ENCODE measurements at regions not wholly inside any gene's neighbourhood (a gene's known extent, or its start where the extent isn't known, plus 50 kb on each side); places are given as distances from the start of the nearest gene placed in this dataset.

DNA sequence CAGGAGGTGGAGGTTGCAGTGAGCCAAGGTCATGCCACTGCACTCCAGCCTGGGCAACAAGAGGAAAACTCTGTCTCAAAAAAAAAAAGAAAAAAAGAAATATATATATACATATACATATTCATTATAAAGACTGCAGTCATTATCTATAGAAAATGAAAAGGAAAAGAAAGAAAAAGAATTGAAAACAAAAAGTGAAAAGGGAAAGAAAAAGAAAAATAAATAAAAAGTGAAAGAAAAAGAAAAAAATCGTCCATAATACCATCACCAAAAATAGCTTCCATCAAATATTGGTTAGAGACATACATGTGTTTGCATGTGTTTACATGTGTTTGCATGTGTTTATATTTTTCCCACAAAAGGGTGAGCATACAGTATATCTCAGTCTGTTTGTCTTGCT, 105.5 kb upstream of the PARD3 start:
- H3K9me3 ChIP-seq (ENCODE audit: control insufficient read depth, low read length) = no peaks in the 10 kb centered on the region
- no peaks in the 10 kb centered on the region for H3K36me3 ChIP-seq (ENCODE audit: control insufficient read depth, insufficient read depth, low read length)
- no peak overlapping the region for H3K9ac ChIP-seq
- no peaks in the 10 kb centered on the region for H3K4me1 ChIP-seq
- no peaks in the 10 kb centered on the region for H3K27me3 ChIP-seq (ENCODE audit: control insufficient read depth, insufficient read depth, low read length)
- no peak overlapping the region for H2AFZ ChIP-seq
- TF ChIP-seq, protein P1, sequence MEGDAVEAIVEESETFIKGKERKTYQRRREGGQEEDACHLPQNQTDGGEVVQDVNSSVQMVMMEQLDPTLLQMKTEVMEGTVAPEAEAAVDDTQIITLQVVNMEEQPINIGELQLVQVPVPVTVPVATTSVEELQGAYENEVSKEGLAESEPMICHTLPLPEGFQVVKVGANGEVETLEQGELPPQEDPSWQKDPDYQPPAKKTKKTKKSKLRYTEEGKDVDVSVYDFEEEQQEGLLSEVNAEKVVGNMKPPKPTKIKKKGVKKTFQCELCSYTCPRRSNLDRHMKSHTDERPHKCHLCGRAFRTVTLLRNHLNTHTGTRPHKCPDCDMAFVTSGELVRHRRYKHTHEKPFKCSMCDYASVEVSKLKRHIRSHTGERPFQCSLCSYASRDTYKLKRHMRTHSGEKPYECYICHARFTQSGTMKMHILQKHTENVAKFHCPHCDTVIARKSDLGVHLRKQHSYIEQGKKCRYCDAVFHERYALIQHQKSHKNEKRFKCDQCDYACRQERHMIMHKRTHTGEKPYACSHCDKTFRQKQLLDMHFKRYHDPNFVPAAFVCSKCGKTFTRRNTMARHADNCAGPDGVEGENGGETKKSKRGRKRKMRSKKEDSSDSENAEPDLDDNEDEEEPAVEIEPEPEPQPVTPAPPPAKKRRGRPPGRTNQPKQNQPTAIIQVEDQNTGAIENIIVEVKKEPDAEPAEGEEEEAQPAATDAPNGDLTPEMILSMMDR (IDR thresholded peaks at IDR 0.05) = no peak
- H3K79me2 ChIP-seq = no peaks in the 10 kb centered on the region
- no peak overlapping the region for H3K4me3 ChIP-seq (ENCODE audit: low read depth, low read length)
- H3K27ac ChIP-seq = no peak overlapping the region
- H3K4me2 ChIP-seq (ENCODE audit: low read length) = no peak overlapping the region

GRCh38 chr10:34918776-34919315, 103.8 kb upstream of the PARD3 start:
- no peak overlapping the region for H3K4me2 ChIP-seq (ENCODE audit: low read length)
- TF ChIP-seq, protein P1 (IDR thresholded peaks at IDR 0.05) = no peak
- H3K4me3 ChIP-seq (ENCODE audit: low read depth, low read length) = no peak overlapping the region
- H3K36me3 ChIP-seq (ENCODE audit: control insufficient read depth, insufficient read depth, low read length) = no peaks in the 10 kb centered on the region
- peak overlapping the region; percentile 45 for H2AFZ ChIP-seq
- no peak overlapping the region for H3K27ac ChIP-seq
- H3K9ac ChIP-seq = no peak overlapping the region
- H3K79me2 ChIP-seq = no peaks in the 10 kb centered on the region
- no peaks in the 10 kb centered on the region for H3K4me1 ChIP-seq
- no peaks in the 10 kb centered on the region for H3K27me3 ChIP-seq (ENCODE audit: control insufficient read depth, insufficient read depth, low read length)
- no peaks in the 10 kb centered on the region for H3K9me3 ChIP-seq (ENCODE audit: control insufficient read depth, low read length)

GRCh38 chr10:34918060-34918775, 103.1 kb upstream of the PARD3 start:
- H3K4me3 ChIP-seq (ENCODE audit: low read depth, low read length) = no peak overlapping the region
- H3K4me2 ChIP-seq (ENCODE audit: low read length) = no peak overlapping the region
- no peaks in the 10 kb centered on the region for H3K4me1 ChIP-seq
- no peaks in the 10 kb centered on the region for H3K9me3 ChIP-seq (ENCODE audit: control insufficient read depth, low read length)
- H3K79me2 ChIP-seq = no peaks in the 10 kb centered on the region
- TF ChIP-seq, protein P1 (IDR thresholded peaks at IDR 0.05) = no peak
- peak overlapping the region; percentile 45 for H2AFZ ChIP-seq
- no peaks in the 10 kb centered on the region for H3K36me3 ChIP-seq (ENCODE audit: control insufficient read depth, insufficient read depth, low read length)
- H3K9ac ChIP-seq = no peak overlapping the region
- H3K27me3 ChIP-seq (ENCODE audit: control insufficient read depth, insufficient read depth, low read length) = no peaks in the 10 kb centered on the region
- no peak overlapping the region for H3K27ac ChIP-seq

- Histone ChIP-seq H3K4me1 (no peaks in the 10 kb centered on the region), H3K9ac (no peak overlapping the region), H3K4me3 (ENCODE audit: low read depth, low read length) (no peak overlapping the region), H3K9me3 (ENCODE audit: control insufficient read depth, low read length) (no peaks in the 10 kb centered on the region), H3K79me2 (no peaks in the 10 kb centered on the region), H3K27ac (no peak overlapping the region), H2AFZ (no peak overlapping the region), H3K27me3 (ENCODE audit: control insufficient read depth, insufficient read depth, low read length) (no peaks in the 10 kb centered on the region), H3K4me2 (ENCODE audit: low read length) (no peak overlapping the region), H3K36me3 (ENCODE audit: control insufficient read depth, insufficient read depth, low read length) (no peaks in the 10 kb centered on the region)
- TF ChIP-seq, protein P1 (IDR thresholded peaks at IDR 0.05) = no peak
Measured at GRCh38 chr10:34916314-34916713, 101.2 kb upstream of the PARD3 start.

DNA sequence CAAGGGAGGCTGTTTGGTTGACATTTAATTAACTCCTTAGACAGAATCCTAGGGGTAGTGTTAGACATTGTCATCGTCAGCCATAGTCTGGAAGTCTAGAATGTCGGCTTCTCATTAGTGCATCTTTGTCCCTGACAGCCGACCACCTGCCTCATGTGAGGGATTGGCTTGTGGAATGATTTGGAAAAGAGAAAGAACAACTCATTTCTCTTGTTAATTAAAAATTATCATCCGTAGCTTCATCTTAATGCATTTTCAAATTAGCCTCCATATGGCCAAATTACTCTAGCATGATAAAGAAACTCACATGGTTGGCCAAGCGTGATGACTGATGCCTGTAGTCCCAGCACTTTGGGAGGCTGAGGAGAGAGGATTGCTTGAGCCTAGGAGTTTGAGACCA, 97.7 kb upstream of the PARD3 start:
- H3K4me2 ChIP-seq (ENCODE audit: low read length) = no peak overlapping the region
- H3K9me3 ChIP-seq (ENCODE audit: control insufficient read depth, low read length) = no peaks in the 10 kb centered on the region
- no peaks in the 10 kb centered on the region for H3K4me1 ChIP-seq
- no peak overlapping the region for H2AFZ ChIP-seq
- H3K79me2 ChIP-seq = no peaks in the 10 kb centered on the region
- H3K27ac ChIP-seq = no peak overlapping the region
- TF ChIP-seq, protein P1 (IDR thresholded peaks at IDR 0.05) = no peak
- no peaks in the 10 kb centered on the region for H3K27me3 ChIP-seq (ENCODE audit: control insufficient read depth, insufficient read depth, low read length)
- no peak overlapping the region for H3K4me3 ChIP-seq (ENCODE audit: low read depth, low read length)
- H3K9ac ChIP-seq = no peak overlapping the region
- H3K36me3 ChIP-seq (ENCODE audit: control insufficient read depth, insufficient read depth, low read length) = no peaks in the 10 kb centered on the region
